ENCODE measurements at regions not wholly inside any gene's neighbourhood (a gene's known extent, or its start where the extent isn't known, plus 50 kb on each side); places are given as distances from the start of the nearest gene placed in this dataset.
"Not testable (repeated sequence)": the region's sequence is repeated elsewhere in the genome, so short reads cannot be mapped to it uniquely, and the experiment has no call there.

GRCh38 chr14:37972941-37973887 is 234.5 kb upstream of the SSTR1 start:
- DNase-seq (ENCODE audit: low read depth in 4 of 4, low spot score in 2 of 4) = no peak

- DNase-seq (ENCODE audit: low read depth in 4 of 4, low spot score in 2 of 4) = no peak
Measured at GRCh38 chr14:37974421-37974820, 233.3 kb upstream of the SSTR1 start.

- no peak for DNase-seq (ENCODE audit: low read depth in 4 of 4, low spot score in 2 of 4)
Measured at GRCh38 chr14:37977481-37977880, 230.2 kb upstream of the SSTR1 start.

GRCh38 chr14:37985826-37986470 is 221.8 kb upstream of the SSTR1 start:
- peak in 1 of 4 donors; percentile 31 for DNase-seq (ENCODE audit: low read depth in 4 of 4, low spot score in 2 of 4)

- DNase-seq (ENCODE audit: low read depth in 4 of 4, low spot score in 2 of 4) = no peak
Measured at GRCh38 chr14:37988472-37988871, 219.2 kb upstream of the SSTR1 start.

GRCh38 chr14:37991027-37991426 is 216.7 kb upstream of the SSTR1 start:
- DNase-seq (ENCODE audit: low read depth in 4 of 4, low spot score in 2 of 4) = no peak

- no peak for DNase-seq (ENCODE audit: low read depth in 4 of 4, low spot score in 2 of 4)
Measured at GRCh38 chr14:37992499-37992898, 215.2 kb upstream of the SSTR1 start.

GRCh38 chr14:37994846-37995372 is 212.8 kb upstream of the SSTR1 start:
- no peak for DNase-seq (ENCODE audit: low read depth in 4 of 4, low spot score in 2 of 4)

GRCh38 chr14:37997017-37997416 is 210.7 kb upstream of the SSTR1 start:
- no peak for DNase-seq (ENCODE audit: low read depth in 4 of 4, low spot score in 2 of 4)

- no peak for DNase-seq (ENCODE audit: low read depth in 4 of 4, low spot score in 2 of 4)
Measured at GRCh38 chr14:38000340-38000739, 207.4 kb upstream of the SSTR1 start.

- DNase-seq (ENCODE audit: low read depth in 4 of 4, low spot score in 2 of 4) = no peak
Measured at GRCh38 chr14:38001501-38001900, 206.2 kb upstream of the SSTR1 start.

- no peak for DNase-seq (ENCODE audit: low read depth in 4 of 4, low spot score in 2 of 4)
Measured at GRCh38 chr14:38003746-38004609, 203.7 kb upstream of the SSTR1 start.

- DNase-seq (ENCODE audit: low read depth in 4 of 4, low spot score in 2 of 4) = no peak
Measured at GRCh38 chr14:38004610-38004879, 203.2 kb upstream of the SSTR1 start.

- not testable (repeated sequence) for DNase-seq (ENCODE audit: low read depth in 4 of 4, low spot score in 2 of 4)
Measured at GRCh38 chr14:38011156-38011555, 196.5 kb upstream of the SSTR1 start.

- DNase-seq (ENCODE audit: low read depth in 4 of 4, low spot score in 2 of 4) = no peak
Measured at GRCh38 chr14:38012056-38012455, 195.6 kb upstream of the SSTR1 start.

GRCh38 chr14:38016497-38016896 is 191.2 kb upstream of the SSTR1 start:
- DNase-seq (ENCODE audit: low read depth in 4 of 4, low spot score in 2 of 4) = no peak

- no peak for DNase-seq (ENCODE audit: low read depth in 4 of 4, low spot score in 2 of 4)
Measured at GRCh38 chr14:38021861-38022260, 185.8 kb upstream of the SSTR1 start.

GRCh38 chr14:38022775-38023174 is 184.9 kb upstream of the SSTR1 start:
- no peak for DNase-seq (ENCODE audit: low read depth in 4 of 4, low spot score in 2 of 4)

GRCh38 chr14:38038171-38038570 is 169.5 kb upstream of the SSTR1 start:
- DNase-seq (ENCODE audit: low read depth in 4 of 4, low spot score in 2 of 4) = no peak

GRCh38 chr14:38038986-38039385 is 168.7 kb upstream of the SSTR1 start:
- no peak for DNase-seq (ENCODE audit: low read depth in 4 of 4, low spot score in 2 of 4)

- no peak for DNase-seq (ENCODE audit: low read depth in 4 of 4, low spot score in 2 of 4)
Measured at GRCh38 chr14:38039496-38039895, 168.2 kb upstream of the SSTR1 start.
